BLaER1 (cell line): ENCODE measurements at regions not wholly inside any gene's neighbourhood (a gene's known extent, or its start where the extent isn't known, plus 50 kb on each side); places are given as distances from the start of the nearest gene placed in this dataset.
"Not testable (repeated sequence)": the region's sequence is repeated elsewhere in the genome, so short reads cannot be mapped to it uniquely, and the experiment has no call there.

Experiments used
- H3K27ac ChIP-seq: shearing (Covaris generic); formaldehyde crosslinking; 2 replicates; pipeline ENCODE4 v1.8.1; 2022
- H3K27me3 ChIP-seq: shearing (Covaris generic); formaldehyde crosslinking; 2 replicates; pipeline ENCODE4 v1.8.1; 2022
- H3K36me3 ChIP-seq: shearing (Covaris generic); formaldehyde crosslinking; 2 replicates; pipeline ENCODE4 v1.8.1; 2022
- H3K4me1 ChIP-seq: shearing (Covaris generic); formaldehyde crosslinking; 2 replicates; pipeline ENCODE4 v1.8.1; 2022
- H3K4me2 ChIP-seq: shearing (Covaris generic); formaldehyde crosslinking; 2 replicates; pipeline ENCODE4 v1.8.1; 2022
- H3K4me3 ChIP-seq: shearing (Covaris generic); formaldehyde crosslinking; 2 replicates; pipeline ENCODE4 v1.8.1; 2022
- H3K9ac ChIP-seq: shearing (Covaris generic); formaldehyde crosslinking; 2 replicates; pipeline ENCODE4 v1.8.1; 2022
- H3K9me3 ChIP-seq: shearing (Covaris generic); formaldehyde crosslinking; 2 replicates; pipeline ENCODE4 v1.8.1; 2022
- H4K20me1 ChIP-seq: shearing (Covaris generic); formaldehyde crosslinking; 2 replicates; pipeline ENCODE4 v1.8.1; 2022
- Cebpa-rat ChIP-seq: shearing (Covaris generic); IDR thresholded peaks from 2 replicates; pipeline ENCODE4 v1.8.1; 2022

DNA sequence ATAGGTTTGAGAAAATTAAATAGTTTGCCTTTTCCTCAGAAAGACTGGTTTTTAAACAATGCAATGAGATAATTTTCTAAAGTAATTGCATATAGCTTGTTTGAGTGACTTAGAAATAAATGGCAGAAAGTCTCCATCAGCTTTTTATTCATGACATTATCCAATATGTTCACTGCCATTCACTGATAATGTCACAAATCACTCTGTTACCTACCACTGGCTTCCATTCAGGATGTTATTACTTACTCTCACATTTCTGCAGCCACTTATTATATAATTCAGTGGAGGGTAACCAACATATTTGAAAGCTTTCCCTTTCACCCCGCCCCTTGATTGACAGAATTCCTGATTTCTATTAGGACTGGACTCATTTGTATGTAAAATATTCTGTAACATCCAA is 1583.5 kb downstream of the PCDH18 start:
- TF ChIP-seq Cebpa-rat = no peak
- Histone ChIP-seq H3K9ac (no peak overlapping the region), H3K4me3 (no peak overlapping the region), H4K20me1 (no peaks in the 10 kb centered on the region), H3K4me2 (no peak overlapping the region), H3K27me3 (no peaks in the 10 kb centered on the region), H3K36me3 (no peaks in the 10 kb centered on the region), H3K9me3 (no peaks in the 10 kb centered on the region), H3K27ac (no peak overlapping the region), H3K4me1 (no peaks in the 10 kb centered on the region)

DNA sequence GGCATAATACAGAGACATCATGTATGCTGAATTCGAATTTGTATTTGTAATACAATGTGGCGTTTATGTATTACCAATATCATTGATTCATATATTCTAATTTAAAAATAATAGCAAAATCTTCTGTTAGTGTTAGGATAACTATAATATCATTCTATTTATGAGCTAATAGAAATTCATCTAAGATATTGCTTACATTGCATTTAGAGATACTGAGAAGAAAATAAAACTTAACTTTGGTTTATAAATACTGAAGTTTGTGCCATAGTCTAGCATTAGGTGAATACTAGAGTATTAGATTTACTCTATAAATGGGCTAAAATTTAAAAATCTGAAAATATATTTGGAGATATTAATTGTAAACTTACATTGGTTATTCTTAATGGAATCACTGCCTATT is 1590.6 kb downstream of the PCDH18 start:
- Histone ChIP-seq H3K4me2 (no peak overlapping the region), H3K9ac (no peak overlapping the region), H3K4me3 (no peak overlapping the region), H3K27ac (no peak overlapping the region), H4K20me1 (no peaks in the 10 kb centered on the region), H3K4me1 (no peaks in the 10 kb centered on the region), H3K27me3 (no peaks in the 10 kb centered on the region), H3K36me3 (no peaks in the 10 kb centered on the region), H3K9me3 (no peaks in the 10 kb centered on the region)
- no peak for TF ChIP-seq Cebpa-rat

- Histone ChIP-seq H3K36me3 (no peaks in the 10 kb centered on the region), H3K9me3 (no peaks in the 10 kb centered on the region), H4K20me1 (no peaks in the 10 kb centered on the region), H3K9ac (no peak overlapping the region), H3K27ac (no peak overlapping the region), H3K4me3 (no peak overlapping the region), H3K4me2 (no peak overlapping the region), H3K27me3 (no peaks in the 10 kb centered on the region), H3K4me1 (no peaks in the 10 kb centered on the region)
- TF ChIP-seq Cebpa-rat = no peak
These were observed 1598.3 kb downstream of the PCDH18 start for GRCh38 chr4:135934026-135934425.

DNA sequence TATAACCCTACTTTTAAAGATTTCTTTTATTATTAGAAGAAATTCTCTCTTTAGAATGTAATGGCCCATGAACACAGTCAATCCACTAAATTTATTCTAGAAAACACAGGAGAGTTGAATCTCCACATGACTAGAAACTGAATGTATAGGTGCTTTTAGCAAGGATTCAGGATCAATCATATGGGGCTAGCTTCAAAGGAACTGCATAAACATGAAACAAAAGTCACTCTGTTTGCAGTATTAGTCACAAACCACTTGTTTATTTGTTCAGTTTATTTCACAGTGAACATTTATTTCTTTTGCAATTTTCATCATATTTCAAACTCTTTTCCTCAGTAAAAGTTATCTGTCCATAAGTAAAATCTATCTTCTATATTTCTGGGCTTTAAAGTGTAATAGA is 1604.6 kb downstream of the PCDH18 start:
- H4K20me1 ChIP-seq = no peaks in the 10 kb centered on the region

DNA sequence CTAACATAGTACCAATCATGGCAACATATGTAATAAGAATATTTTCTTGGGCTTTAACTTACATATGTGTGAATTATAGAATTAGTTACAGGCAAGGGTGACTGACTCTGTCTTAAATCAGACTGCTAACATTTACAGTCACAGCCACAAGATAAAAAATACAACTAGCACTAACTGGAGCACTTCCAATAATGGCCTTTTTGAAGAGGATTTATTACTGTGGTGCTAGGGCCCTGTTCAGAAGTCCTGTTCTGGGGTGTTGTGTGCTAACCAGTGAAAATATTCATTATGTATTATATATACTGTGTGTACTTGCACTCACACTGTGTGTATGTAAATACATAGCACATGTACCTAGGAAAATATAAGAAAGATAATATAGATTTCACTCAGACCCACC is 1611.2 kb downstream of the PCDH18 start:
- no peak overlapping the region for H3K9ac ChIP-seq
- H3K4me1 ChIP-seq = no peaks in the 10 kb centered on the region
- no peaks in the 10 kb centered on the region for H4K20me1 ChIP-seq
- no peaks in the 10 kb centered on the region for H3K27me3 ChIP-seq
- H3K4me2 ChIP-seq = no peak overlapping the region
- H3K9me3 ChIP-seq = no peaks in the 10 kb centered on the region
- H3K4me3 ChIP-seq = no peak overlapping the region
- H3K27ac ChIP-seq = no peak overlapping the region
- H3K36me3 ChIP-seq = no peaks in the 10 kb centered on the region
- TF ChIP-seq Cebpa-rat = no peak

More for the DNA sequence above, 1604.6 kb downstream of the PCDH18 start:
- Histone ChIP-seq H3K4me2 (no peak overlapping the region), H3K9ac (no peak overlapping the region), H3K36me3 (no peaks in the 10 kb centered on the region), H3K27me3 (no peaks in the 10 kb centered on the region), H3K4me1 (no peaks in the 10 kb centered on the region), H3K4me3 (no peak overlapping the region), H3K9me3 (no peaks in the 10 kb centered on the region), H3K27ac (no peak overlapping the region)
- TF ChIP-seq Cebpa-rat = no peak

GRCh38 chr4:135917011-135917410 is 1615.3 kb downstream of the PCDH18 start:
- H3K4me1 ChIP-seq = no peaks in the 10 kb centered on the region
- no peak overlapping the region for H3K4me2 ChIP-seq
- H4K20me1 ChIP-seq = no peaks in the 10 kb centered on the region
- H3K9ac ChIP-seq = no peak overlapping the region
- H3K9me3 ChIP-seq = no peaks in the 10 kb centered on the region
- no peaks in the 10 kb centered on the region for H3K27me3 ChIP-seq
- H3K4me3 ChIP-seq = no peak overlapping the region
- H3K27ac ChIP-seq = no peak overlapping the region
- TF ChIP-seq Cebpa-rat = no peak
- no peaks in the 10 kb centered on the region for H3K36me3 ChIP-seq

DNA sequence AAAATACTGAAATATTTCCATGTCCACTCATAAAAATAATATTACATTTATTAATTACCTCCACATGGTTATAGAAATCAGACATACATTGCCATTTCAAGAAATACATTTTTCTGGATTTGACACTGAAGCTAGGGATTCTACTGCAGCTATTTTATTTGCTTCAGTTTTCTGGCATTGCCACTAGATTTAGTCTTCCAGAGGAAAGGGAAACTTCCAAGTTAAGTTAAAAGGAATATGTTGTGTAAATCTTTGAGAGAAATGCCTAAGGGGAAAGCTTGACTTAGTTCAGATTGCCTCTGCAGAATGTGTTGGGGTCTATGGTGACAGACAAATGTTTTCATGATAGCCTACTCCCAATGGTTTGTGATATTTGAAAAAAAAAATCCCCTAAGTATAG is 1631.3 kb downstream of the PCDH18 start:
- no peaks in the 10 kb centered on the region for H3K36me3 ChIP-seq
- no peak overlapping the region for H3K27ac ChIP-seq
- H3K9ac ChIP-seq = no peak overlapping the region
- H4K20me1 ChIP-seq = no peaks in the 10 kb centered on the region
- no peak overlapping the region for H3K4me2 ChIP-seq
- no peak overlapping the region for H3K4me3 ChIP-seq
- no peaks in the 10 kb centered on the region for H3K4me1 ChIP-seq
- no peaks in the 10 kb centered on the region for H3K27me3 ChIP-seq
- no peaks in the 10 kb centered on the region for H3K9me3 ChIP-seq
- TF ChIP-seq Cebpa-rat = no peak

DNA sequence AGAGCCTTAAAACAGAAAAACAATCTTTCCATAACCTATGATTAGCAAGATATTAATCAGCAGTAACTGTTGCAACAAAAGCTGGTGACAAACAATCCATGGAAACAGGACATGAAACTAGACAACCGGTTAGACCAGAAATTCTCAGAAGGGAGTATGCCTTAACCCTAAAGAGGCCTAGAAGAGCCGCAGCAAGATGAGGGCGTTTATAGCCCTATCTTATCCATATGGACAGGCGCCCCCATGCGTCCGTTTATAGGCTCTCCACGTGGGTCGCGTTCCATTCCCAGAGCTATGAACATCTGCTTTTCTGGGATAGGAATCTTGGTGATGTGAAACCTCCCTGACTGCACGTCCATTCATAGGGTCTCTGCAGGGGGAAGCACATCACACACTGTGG is 1662.7 kb upstream of the PABPC4L start:
- not testable (repeated sequence) for H3K9ac ChIP-seq, H3K4me2 ChIP-seq, H3K4me1 ChIP-seq, H3K4me3 ChIP-seq, H3K9me3 ChIP-seq, H4K20me1 ChIP-seq, H3K27me3 ChIP-seq, H3K36me3 ChIP-seq, H3K27ac ChIP-seq

DNA sequence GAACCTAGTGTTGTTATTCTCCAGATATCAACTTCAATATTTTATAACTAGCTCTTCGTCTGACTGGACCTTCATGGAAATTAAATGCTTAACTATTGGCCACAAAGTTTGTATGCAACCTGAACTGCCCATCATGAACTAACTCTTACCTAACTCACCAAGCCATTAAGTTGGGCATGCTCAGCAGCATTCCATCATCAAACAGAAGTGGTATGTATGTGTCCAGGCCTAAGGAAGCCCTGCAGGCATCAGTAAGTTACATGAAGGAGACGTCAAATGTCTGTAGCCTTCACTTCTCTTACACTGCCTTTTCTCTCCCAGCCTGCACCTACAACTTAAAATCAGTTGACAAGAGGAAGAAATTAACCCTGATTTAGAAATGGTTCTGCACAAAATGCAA is 1639.2 kb upstream of the PABPC4L start:
- Histone ChIP-seq H3K4me3 (no peak overlapping the region), H3K4me2 (no peak overlapping the region), H3K9ac (no peak overlapping the region), H3K9me3 (no peaks in the 10 kb centered on the region), H3K4me1 (0 out of 2 replicates have a peak, but pooled peaks cover 3% of the 10 kb centered on the region), H3K27me3 (no peaks in the 10 kb centered on the region), H3K36me3 (no peaks in the 10 kb centered on the region), H4K20me1 (no peaks in the 10 kb centered on the region), H3K27ac (no peak overlapping the region)
- no peak for TF ChIP-seq Cebpa-rat

- Histone ChIP-seq H4K20me1 (no peaks in the 10 kb centered on the region), H3K9me3 (no peaks in the 10 kb centered on the region), H3K4me2 (no peak overlapping the region), H3K27ac (no peak overlapping the region), H3K4me1 (0 out of 2 replicates have a peak, but pooled peaks cover 3% of the 10 kb centered on the region), H3K4me3 (no peak overlapping the region), H3K36me3 (no peaks in the 10 kb centered on the region), H3K9ac (no peak overlapping the region), H3K27me3 (no peaks in the 10 kb centered on the region)
- TF ChIP-seq Cebpa-rat = no peak
These were observed 1638.1 kb upstream of the PABPC4L start for GRCh38 chr4:135839712-135840111.

- Histone ChIP-seq H3K27ac (no peak overlapping the region), H3K4me3 (no peak overlapping the region), H3K4me2 (no peak overlapping the region)
These were observed 1637.3 kb upstream of the PABPC4L start for GRCh38 chr4:135838889-135839288.

More at GRCh38 chr4:135838889-135839288, 1637.3 kb upstream of the PABPC4L start:
- H3K9ac ChIP-seq = no peak overlapping the region
- H3K36me3 ChIP-seq = no peaks in the 10 kb centered on the region
- 0 out of 2 replicates have a peak, but pooled peaks cover 3% of the 10 kb centered on the region for H3K4me1 ChIP-seq
- H4K20me1 ChIP-seq = no peaks in the 10 kb centered on the region
- H3K9me3 ChIP-seq = no peaks in the 10 kb centered on the region
- TF ChIP-seq Cebpa-rat = no peak
- H3K27me3 ChIP-seq = no peaks in the 10 kb centered on the region
